BJ (cell line): ENCODE measurements at regions not wholly inside any gene's neighbourhood (a gene's known extent, or its start where the extent isn't known, plus 50 kb on each side); places are given as distances from the start of the nearest gene placed in this dataset.

Experiments
- CTCF ChIA-PET: fragments of 350-600 bp; formaldehyde crosslinking; extraction: SDS; loops from one replicate; lab custom pipeline; 2021; ENCODE audit warnings: antibody characterized with exemption, inconsistent platforms; lab: Yijun Ruan, JAX
- POLR2A ChIA-PET: fragments of 300-600 bp; sonication (Branson Sonifier 250); formaldehyde crosslinking; extraction: SDS; loops from one replicate; lab custom pipeline; 2021; ENCODE audit warnings: antibody characterized with exemption; lab: Charles Lee
- DNase-seq: peaks from one replicate; pipeline ENCODE4 v3.0.0-alpha.2; 2011; ENCODE audit warnings: low read depth
- H3K27me3 ChIP-seq: 2 replicates; pipeline ENCODE4 v1.6.0; 2011; ENCODE audit warnings: low read length; ENCODE audit not compliant: control insufficient read depth, insufficient read depth
- H3K36me3 ChIP-seq: 2 replicates; pipeline ENCODE4 v1.5.1; 2011; ENCODE audit warnings: low read length; ENCODE audit not compliant: control insufficient read depth, insufficient read depth
- H3K4me3 ChIP-seq: 2 replicates; pipeline ENCODE4 v1.5.1; 2011; ENCODE audit warnings: low read depth, mild to moderate bottlenecking, control low read depth, low read length
- CTCF ChIP-seq: IDR thresholded peaks from 2 replicates; pipeline ENCODE4 v1.5.1; 2011; ENCODE audit warnings: low read depth, mild to moderate bottlenecking, control low read depth, inconsistent platforms, low read length, moderate library complexity; ENCODE audit not compliant: insufficient read depth

- CTCF ChIA-PET = interaction anchor here (0.7 to 1.3 kb wide), 4 partner anchors 11 to 70 kb away, joined by 3 to 7 read pairs (median 4); no protein-coding TSS in a partner anchor
- DNase-seq = no peak
- Histone ChIP-seq H3K36me3 (no peaks in the 10 kb centered on the region), H3K4me3 (no peak overlapping the region; the same call in 1 of the 2 replicates), H3K27me3 (no peaks in the 10 kb centered on the region)
- no peak for TF ChIP-seq CTCF
- POLR2A ChIA-PET = no interaction called here
Observed at GRCh38 chr10:63700631-63701156, 179.5 kb downstream of the REEP3 start.

GRCh38 chr10:63702092-63702491, 180.9 kb downstream of the REEP3 start:
- ChIA-PET CTCF (no interaction called here), POLR2A (no interaction called here)
- Histone ChIP-seq H3K27me3 (no peaks in the 10 kb centered on the region), H3K4me3 (no peak overlapping the region), H3K36me3 (no peaks in the 10 kb centered on the region)
- no peak for DNase-seq
- no peak for TF ChIP-seq CTCF

- no peak for DNase-seq
- POLR2A ChIA-PET = no interaction called here
- Histone ChIP-seq H3K36me3 (no peaks in the 10 kb centered on the region), H3K27me3 (no peaks in the 10 kb centered on the region), H3K4me3 (no peak overlapping the region)
- CTCF ChIA-PET = interaction anchor here (0.6 to 1.9 kb wide), 2 partner anchors 17 to 219 kb away, joined by 3 to 6 read pairs; no protein-coding TSS in a partner anchor
- no peak for TF ChIP-seq CTCF
Observed at GRCh38 chr10:63703113-63703670, 182.0 kb downstream of the REEP3 start.

- no peaks in the 10 kb centered on the region for H3K27me3 ChIP-seq
Observed at GRCh38 chr10:63703740-63704345, 182.6 kb downstream of the REEP3 start.

More at GRCh38 chr10:63703740-63704345, 182.6 kb downstream of the REEP3 start:
- no peak for TF ChIP-seq CTCF
- Histone ChIP-seq H3K36me3 (no peaks in the 10 kb centered on the region), H3K4me3 (no peak overlapping the region)
- ChIA-PET POLR2A (no interaction called here), CTCF (interaction anchor here (0.6 to 1.9 kb wide), 3 partner anchors 16 to 637 kb away, joined by 3 to 6 read pairs (median 3); no protein-coding TSS in a partner anchor)
- no peak for DNase-seq
